ENCODE measurements at regions not wholly inside any gene's neighbourhood (a gene's known extent, or its start where the extent isn't known, plus 50 kb on each side); places are given as distances from the start of the nearest gene placed in this dataset.
A peak's percentile ranks its signal among the peaks of the same experiment; 100 is the strongest.

DNA sequence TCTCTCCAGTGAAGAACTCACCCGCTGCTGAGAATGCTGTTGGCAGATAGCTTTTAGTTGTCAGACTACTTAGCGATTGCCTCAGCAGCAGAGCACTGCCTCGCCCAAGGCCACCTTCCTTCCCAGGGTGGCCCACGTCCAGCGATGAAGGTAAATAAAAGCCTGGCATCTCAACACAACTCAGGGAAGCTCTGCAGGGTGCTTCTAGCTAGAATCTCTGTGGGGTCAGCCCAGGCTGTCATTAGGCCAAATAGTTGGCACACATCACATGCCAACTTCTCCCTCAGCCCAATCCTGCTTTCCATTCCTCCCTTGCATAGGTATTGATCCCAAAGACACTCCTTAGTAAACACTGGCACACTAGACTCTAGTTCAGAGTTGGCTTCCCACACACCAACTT, 368.1 kb upstream of the TMTC1 start:
- 38 to 39% methylated on average over 5 of the region's 5 CpGs for WGBS, 2 donors
- TF ChIP-seq, protein P1, sequence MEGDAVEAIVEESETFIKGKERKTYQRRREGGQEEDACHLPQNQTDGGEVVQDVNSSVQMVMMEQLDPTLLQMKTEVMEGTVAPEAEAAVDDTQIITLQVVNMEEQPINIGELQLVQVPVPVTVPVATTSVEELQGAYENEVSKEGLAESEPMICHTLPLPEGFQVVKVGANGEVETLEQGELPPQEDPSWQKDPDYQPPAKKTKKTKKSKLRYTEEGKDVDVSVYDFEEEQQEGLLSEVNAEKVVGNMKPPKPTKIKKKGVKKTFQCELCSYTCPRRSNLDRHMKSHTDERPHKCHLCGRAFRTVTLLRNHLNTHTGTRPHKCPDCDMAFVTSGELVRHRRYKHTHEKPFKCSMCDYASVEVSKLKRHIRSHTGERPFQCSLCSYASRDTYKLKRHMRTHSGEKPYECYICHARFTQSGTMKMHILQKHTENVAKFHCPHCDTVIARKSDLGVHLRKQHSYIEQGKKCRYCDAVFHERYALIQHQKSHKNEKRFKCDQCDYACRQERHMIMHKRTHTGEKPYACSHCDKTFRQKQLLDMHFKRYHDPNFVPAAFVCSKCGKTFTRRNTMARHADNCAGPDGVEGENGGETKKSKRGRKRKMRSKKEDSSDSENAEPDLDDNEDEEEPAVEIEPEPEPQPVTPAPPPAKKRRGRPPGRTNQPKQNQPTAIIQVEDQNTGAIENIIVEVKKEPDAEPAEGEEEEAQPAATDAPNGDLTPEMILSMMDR (IDR thresholded peaks at IDR 0.05), result no peak
- ATAC-seq, result peak in 2 of 4 donors; percentile 18 to 27

DNA sequence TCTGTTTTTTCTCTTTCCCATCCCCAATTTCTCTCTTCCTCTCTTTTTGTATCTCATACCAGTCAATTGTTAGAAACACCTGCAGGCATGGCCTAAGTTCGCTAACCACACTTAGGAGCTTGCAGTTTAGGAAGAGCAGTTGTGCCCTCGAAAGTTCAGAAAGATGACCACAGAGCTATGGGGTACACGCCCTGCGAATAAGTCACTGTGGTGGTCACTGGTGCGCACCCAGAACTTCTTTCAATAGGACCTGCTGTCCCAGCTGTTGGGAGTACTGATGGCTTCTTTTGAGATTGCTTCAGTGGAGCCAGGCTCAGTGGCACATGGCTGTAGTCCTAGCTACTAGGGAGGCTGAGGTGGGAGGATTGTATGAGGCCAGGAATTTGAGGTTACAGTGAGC, 362.8 kb upstream of the TMTC1 start:
- H3K27ac ChIP-seq, result no peak overlapping the region
- TF ChIP-seq, protein P1 (IDR thresholded peaks at IDR 0.05), result no peak
- H3K4me1 ChIP-seq, result no peaks in the 10 kb centered on the region
- FAIRE-seq (no peak), DNase-seq (no peak), ATAC-seq (no peak)
- no peak overlapping the region for H3K4me3 ChIP-seq
- H3K27me3 ChIP-seq, result no peaks in the 10 kb centered on the region
- intact Hi-C loops (cut with DNase I), result no loop called here
- H3K36me3 ChIP-seq, result no peaks in the 10 kb centered on the region
- WGBS, 2 donors, result 67 to 78% methylated on average over 5 of the region's 5 CpGs
- no peaks in the 10 kb centered on the region for H3K9me3 ChIP-seq

More for the DNA sequence above, 368.1 kb upstream of the TMTC1 start:
- DNase-seq (no peak), FAIRE-seq (no peak)
- intact Hi-C loops (cut with DNase I), result no loop called here
- Histone ChIP-seq H3K27ac (no peak overlapping the region), H3K27me3 (no peaks in the 10 kb centered on the region), H3K4me3 (no peak overlapping the region), H3K4me1 (no peaks in the 10 kb centered on the region), H3K9me3 (no peaks in the 10 kb centered on the region), H3K36me3 (no peaks in the 10 kb centered on the region)

DNA sequence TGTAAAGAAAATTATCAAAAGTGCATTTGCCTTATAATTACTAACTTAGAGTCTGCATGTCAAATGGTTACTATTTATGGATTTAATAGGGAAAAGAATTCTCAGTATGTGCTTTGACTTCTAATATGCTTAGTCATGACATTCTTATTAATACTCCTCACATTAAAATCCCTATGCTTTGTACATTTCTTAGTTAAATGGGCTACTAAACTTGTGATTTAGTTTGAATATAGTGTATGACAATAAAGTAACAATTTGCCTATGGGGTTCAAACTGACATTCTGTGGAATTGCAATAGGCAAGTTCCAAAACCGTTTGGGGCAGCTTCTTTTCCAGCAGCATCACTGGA, 361.9 kb upstream of the TMTC1 start:
- TF ChIP-seq, protein P1 (IDR thresholded peaks at IDR 0.05), result no peak
- no peak for FAIRE-seq
- Histone ChIP-seq H3K4me3 (no peak overlapping the region), H3K9me3 (no peaks in the 10 kb centered on the region), H3K36me3 (no peaks in the 10 kb centered on the region), H3K27ac (no peak overlapping the region), H3K4me1 (no peaks in the 10 kb centered on the region), H3K27me3 (no peaks in the 10 kb centered on the region)
- DNase-seq, result no peak
- 22 to 24% methylated on average over 1 of the region's 1 CpG for WGBS, 2 donors
- intact Hi-C loops (cut with DNase I), result no loop called here
- no peak for ATAC-seq

DNA sequence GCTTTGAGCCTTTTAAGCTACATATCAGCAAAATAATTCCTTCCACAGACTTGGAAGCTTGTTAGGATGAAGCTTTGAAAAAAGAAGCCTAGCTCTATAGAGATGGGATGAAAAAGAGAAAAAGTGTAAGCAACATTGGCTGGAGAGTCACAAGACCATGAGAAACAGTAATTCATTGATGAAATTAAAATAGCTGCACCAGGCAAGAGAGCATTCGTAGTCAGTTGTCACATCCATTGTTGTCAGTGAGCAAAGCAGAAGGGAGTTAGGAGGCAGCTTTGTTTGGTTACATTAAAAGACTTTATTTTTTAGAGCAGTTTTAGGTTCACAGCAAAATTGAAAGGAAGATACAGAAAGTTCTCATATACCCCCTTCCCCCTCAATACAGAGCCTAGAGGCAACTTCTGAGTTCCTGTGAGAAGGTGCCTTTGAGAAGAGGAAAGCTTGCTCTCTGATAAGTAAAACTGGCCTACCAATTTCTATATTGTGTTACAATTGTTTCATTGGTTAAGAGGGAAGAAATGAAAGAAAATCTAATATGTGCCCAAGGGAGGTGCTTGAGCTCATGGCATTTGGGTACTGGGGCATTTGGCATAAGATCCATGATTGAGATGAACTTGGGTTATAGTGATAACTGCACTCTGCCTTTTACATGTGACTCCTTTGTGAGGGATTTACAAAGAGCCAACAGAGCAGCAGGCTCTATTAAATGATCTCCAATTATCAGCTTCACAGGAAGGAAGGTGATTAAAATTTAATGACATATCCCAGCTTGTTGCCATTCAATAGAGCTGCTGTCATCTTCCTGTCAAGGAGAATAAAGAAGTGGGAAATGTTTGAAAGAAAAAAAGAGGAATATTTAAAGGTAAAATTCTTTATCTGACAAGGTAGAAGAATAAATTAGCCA, 361.3 kb upstream of the TMTC1 start:
- intact Hi-C loops (cut with DNase I), result no loop called here
- TF ChIP-seq, protein P1 (IDR thresholded peaks at IDR 0.05), result no peak
- no peak for DNase-seq
- ATAC-seq, result no peak
- no peak for FAIRE-seq
- Histone ChIP-seq H3K27me3 (no peaks in the 10 kb centered on the region), H3K36me3 (no peaks in the 10 kb centered on the region), H3K4me3 (no peak overlapping the region), H3K9me3 (no peaks in the 10 kb centered on the region), H3K27ac (no peak overlapping the region), H3K4me1 (no peaks in the 10 kb centered on the region)
- WGBS, 2 donors, result 74 to 85% methylated on average over 1 of the region's 1 CpG

DNA sequence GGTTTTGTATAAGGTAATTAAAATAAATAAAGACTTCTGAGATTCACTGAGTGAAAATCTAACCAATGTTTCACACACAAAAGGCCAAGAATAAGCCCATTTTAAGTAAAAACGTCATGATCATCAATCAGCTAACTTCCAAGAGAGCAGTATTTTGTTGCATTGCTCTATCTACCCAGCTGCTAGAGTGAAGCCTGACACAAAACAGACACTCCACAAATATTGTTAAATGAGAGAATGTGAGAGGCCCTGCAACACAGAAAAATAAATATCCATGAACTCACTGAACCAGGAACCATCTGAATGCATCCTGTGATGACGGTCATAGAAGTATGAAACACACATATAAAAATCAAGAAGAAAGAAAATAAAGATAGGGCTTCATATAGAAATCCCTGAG, 358.6 kb upstream of the TMTC1 start:
- WGBS, 2 donors, result 51 to 68% methylated on average over 2 of the region's 2 CpGs
- TF ChIP-seq, protein P1 (IDR thresholded peaks at IDR 0.05), result no peak
- H3K27me3 ChIP-seq, result no peaks in the 10 kb centered on the region
- ATAC-seq, result no peak
- H3K4me1 ChIP-seq, result no peaks in the 10 kb centered on the region
- H3K4me3 ChIP-seq, result no peak overlapping the region
- FAIRE-seq, result no peak
- H3K27ac ChIP-seq, result no peak overlapping the region
- intact Hi-C loops (cut with DNase I), result no loop called here
- DNase-seq, result no peak
- H3K36me3 ChIP-seq, result no peaks in the 10 kb centered on the region
- no peaks in the 10 kb centered on the region for H3K9me3 ChIP-seq
